Neural crest cell (in vitro differentiated cells): ENCODE measurements at regions not wholly inside any gene's neighbourhood (a gene's known extent, or its start where the extent isn't known, plus 50 kb on each side); places are given as distances from the start of the nearest gene placed in this dataset.

Source experiments
- DNase-seq: peaks from one replicate; pipeline ENCODE4 v3.0.0; 2021; ENCODE audit warnings: low read depth, mixed read lengths, low spot score
- H3K27ac Mint-ChIP-seq: one replicate; pipeline ENCODE4 v1.8.0; 2021; ENCODE audit warnings: mild to moderate bottlenecking, mixed read lengths; ENCODE audit not compliant: unreplicated experiment
- H3K27me3 Mint-ChIP-seq: 2 replicates; pipeline ENCODE4 v1.8.0; 2021; ENCODE audit warnings: low read depth, mild to moderate bottlenecking, mixed read lengths
- H3K36me3 Mint-ChIP-seq: 2 replicates; pipeline ENCODE4 v1.8.0; 2021; ENCODE audit warnings: low read depth, mild to moderate bottlenecking, mixed read lengths
- H3K4me1 Mint-ChIP-seq: 2 replicates; pipeline ENCODE4 v1.8.0; 2021; ENCODE audit warnings: mixed read lengths
- H3K4me3 Mint-ChIP-seq: one replicate; pipeline ENCODE4 v1.8.0; 2021; ENCODE audit warnings: mild to moderate bottlenecking, mixed read lengths
- H3K9me3 Mint-ChIP-seq: 2 replicates; pipeline ENCODE4 v1.8.0; 2021; ENCODE audit warnings: mixed read lengths
- CTCF ChIP-seq: fragments of 200-600 bp; sonication (generic); conservative IDR thresholded peaks from 2 replicates; pipeline ENCODE4 v1.5.0; 2021; ENCODE audit warnings: antibody characterized with exemption, mild to moderate bottlenecking

- peaks cover 6% of the 10 kb centered on the region for H3K9me3 Mint-ChIP-seq
- DNase-seq: no peak
- TF ChIP-seq CTCF: no peak
- H3K4me3 Mint-ChIP-seq: no peak overlapping the region
- H3K36me3 Mint-ChIP-seq: peaks cover 7% of the 10 kb centered on the region
- no peak overlapping the region for H3K27ac Mint-ChIP-seq
- H3K4me1 Mint-ChIP-seq: peaks cover 14% of the 10 kb centered on the region
- no peaks in the 10 kb centered on the region for H3K27me3 Mint-ChIP-seq
Measured at GRCh38 chr17:14750866-14751265, 450.0 kb downstream of the HS3ST3B1 start.

- H3K27me3 Mint-ChIP-seq: no peaks in the 10 kb centered on the region
- H3K27ac Mint-ChIP-seq: no peak overlapping the region
- no peak for DNase-seq
- no peak for TF ChIP-seq CTCF
- peaks cover 8% of the 10 kb centered on the region for H3K9me3 Mint-ChIP-seq
- H3K36me3 Mint-ChIP-seq: peaks cover 7% of the 10 kb centered on the region
- H3K4me1 Mint-ChIP-seq: peaks cover 17% of the 10 kb centered on the region
- no peak overlapping the region for H3K4me3 Mint-ChIP-seq
Measured at GRCh38 chr17:14749269-14749668, 448.4 kb downstream of the HS3ST3B1 start.

- Mint-ChIP-seq H3K27me3 (no peaks in the 10 kb centered on the region), H3K36me3 (peaks cover 7% of the 10 kb centered on the region), H3K4me1 (peaks cover 17% of the 10 kb centered on the region), H3K9me3 (peaks cover 8% of the 10 kb centered on the region), H3K27ac (no peak overlapping the region), H3K4me3 (no peak overlapping the region)
- no peak for DNase-seq
- no peak for TF ChIP-seq CTCF
Measured at GRCh38 chr17:14748036-14748710, 447.3 kb downstream of the HS3ST3B1 start.

- H3K4me1 Mint-ChIP-seq: peaks cover 17% of the 10 kb centered on the region
Measured at GRCh38 chr17:14747603-14747950, 446.7 kb downstream of the HS3ST3B1 start.

GRCh38 chr17:14746822-14747602 is 446.1 kb downstream of the HS3ST3B1 start:
- no peak for TF ChIP-seq CTCF
- DNase-seq: no peak
- H3K4me3 Mint-ChIP-seq: no peak overlapping the region
- H3K36me3 Mint-ChIP-seq: peaks cover 5% of the 10 kb centered on the region
- no peaks in the 10 kb centered on the region for H3K27me3 Mint-ChIP-seq
- H3K27ac Mint-ChIP-seq: no peak overlapping the region
- H3K9me3 Mint-ChIP-seq: peaks cover 6% of the 10 kb centered on the region
- peaks cover 17% of the 10 kb centered on the region for H3K4me1 Mint-ChIP-seq

More at GRCh38 chr17:14747603-14747950, 446.7 kb downstream of the HS3ST3B1 start:
- TF ChIP-seq CTCF: no peak
- H3K27me3 Mint-ChIP-seq: no peaks in the 10 kb centered on the region
- peaks cover 8% of the 10 kb centered on the region for H3K9me3 Mint-ChIP-seq
- H3K27ac Mint-ChIP-seq: no peak overlapping the region
- H3K36me3 Mint-ChIP-seq: peaks cover 7% of the 10 kb centered on the region
- no peak for DNase-seq
- no peak overlapping the region for H3K4me3 Mint-ChIP-seq
